ENCODE measurements at regions not wholly inside any gene's neighbourhood (a gene's known extent, or its start where the extent isn't known, plus 50 kb on each side); places are given as distances from the start of the nearest gene placed in this dataset.

- DNase-seq: no peak
- Histone ChIP-seq H3K4me1 (no peaks in the 10 kb centered on the region), H3K27me3 (no peaks in the 10 kb centered on the region), H3K27ac (no peak overlapping the region), H3K36me3 (no peaks in the 10 kb centered on the region), H3K4me3 (no peak overlapping the region), H3K9me3 (no peaks in the 10 kb centered on the region)
- intact Hi-C loops (cut with DNase I): no loop called here
- TF ChIP-seq CTCF (IDR thresholded peaks at IDR 0.05): no peak
- ATAC-seq: no peak
These were observed 468.1 kb upstream of the CXADR start for GRCh38 chr21:17044696-17045095.

GRCh38 chr21:17045214-17045853 is 467.5 kb upstream of the CXADR start:
- DNase-seq (no peak), ATAC-seq (peak; percentile 49)
- H3K9me3 ChIP-seq: no peaks in the 10 kb centered on the region
- no peaks in the 10 kb centered on the region for H3K4me1 ChIP-seq
- H3K36me3 ChIP-seq: no peaks in the 10 kb centered on the region
- intact Hi-C loops (cut with DNase I): no loop called here
- peak; percentile 45 for TF ChIP-seq CTCF (IDR thresholded peaks at IDR 0.05)
- H3K4me3 ChIP-seq: no peak overlapping the region
- no peaks in the 10 kb centered on the region for H3K27me3 ChIP-seq
- H3K27ac ChIP-seq: no peak overlapping the region

GRCh38 chr21:17048974-17049373 is 463.9 kb upstream of the CXADR start:
- ATAC-seq (no peak), DNase-seq (no peak)
- Histone ChIP-seq H3K4me3 (no peak overlapping the region), H3K9me3 (no peaks in the 10 kb centered on the region), H3K36me3 (no peaks in the 10 kb centered on the region), H3K27ac (no peak overlapping the region), H3K4me1 (no peaks in the 10 kb centered on the region), H3K27me3 (no peaks in the 10 kb centered on the region)
- intact Hi-C loops (cut with DNase I): no loop called here
- no peak for TF ChIP-seq CTCF (IDR thresholded peaks at IDR 0.05)

GRCh38 chr21:17050156-17050555 is 462.7 kb upstream of the CXADR start:
- no peaks in the 10 kb centered on the region for H3K27me3 ChIP-seq
- H3K9me3 ChIP-seq: no peaks in the 10 kb centered on the region
- no peaks in the 10 kb centered on the region for H3K36me3 ChIP-seq
- no peak for TF ChIP-seq CTCF (IDR thresholded peaks at IDR 0.05)
- no peak overlapping the region for H3K4me3 ChIP-seq
- no peaks in the 10 kb centered on the region for H3K4me1 ChIP-seq
- intact Hi-C loops (cut with DNase I): no loop called here
- no peak for ATAC-seq
- no peak for DNase-seq
- no peak overlapping the region for H3K27ac ChIP-seq

GRCh38 chr21:17050646-17051045 is 462.2 kb upstream of the CXADR start:
- Histone ChIP-seq H3K4me1 (no peaks in the 10 kb centered on the region), H3K36me3 (no peaks in the 10 kb centered on the region), H3K9me3 (no peaks in the 10 kb centered on the region), H3K4me3 (no peak overlapping the region), H3K27me3 (no peaks in the 10 kb centered on the region), H3K27ac (no peak overlapping the region)
- ATAC-seq (no peak), DNase-seq (no peak)
- intact Hi-C loops (cut with DNase I): no loop called here
- TF ChIP-seq CTCF (IDR thresholded peaks at IDR 0.05): no peak

GRCh38 chr21:17051054-17051453 is 461.8 kb upstream of the CXADR start:
- Histone ChIP-seq H3K9me3 (no peaks in the 10 kb centered on the region), H3K4me1 (no peaks in the 10 kb centered on the region), H3K27me3 (no peaks in the 10 kb centered on the region), H3K4me3 (no peak overlapping the region), H3K27ac (no peak overlapping the region), H3K36me3 (no peaks in the 10 kb centered on the region)
- no peak for TF ChIP-seq CTCF (IDR thresholded peaks at IDR 0.05)
- intact Hi-C loops (cut with DNase I): no loop called here
- ATAC-seq: no peak
- no peak for DNase-seq
